HG02610 (cell line): ENCODE measurements at regions not wholly inside any gene's neighbourhood (a gene's known extent, or its start where the extent isn't known, plus 50 kb on each side); places are given as distances from the start of the nearest gene placed in this dataset.
"Not testable (repeated sequence)": the region's sequence is repeated elsewhere in the genome, so short reads cannot be mapped to it uniquely, and the experiment has no call there.

Experiments
- ATAC-seq: cut with Tn5 transposase; IDR thresholded peaks from one replicate; pipeline ENCODE4 v1.9.1; 2021; ENCODE audit warnings: mild to moderate bottlenecking, moderate library complexity; ENCODE audit not compliant: unreplicated experiment

GRCh38 chr3:191518861-191519260, 57.9 kb downstream of the PYDC2 start:
- no peak for ATAC-seq

GRCh38 chr3:191521055-191521454, 60.1 kb downstream of the PYDC2 start:
- no peak for ATAC-seq

GRCh38 chr3:191523148-191523547, 62.2 kb downstream of the PYDC2 start:
- ATAC-seq: no peak

GRCh38 chr3:191528589-191528988, 67.6 kb downstream of the PYDC2 start:
- ATAC-seq: no peak

- no peak for ATAC-seq
Observed at GRCh38 chr3:191529992-191530391, 69.0 kb downstream of the PYDC2 start.

GRCh38 chr3:191531434-191531972, 70.5 kb downstream of the PYDC2 start:
- no peak for ATAC-seq

- no peak for ATAC-seq
Observed at GRCh38 chr3:191543018-191543417, 82.1 kb downstream of the PYDC2 start.

GRCh38 chr3:191543897-191544296, 82.9 kb downstream of the PYDC2 start:
- ATAC-seq: no peak

- no peak for ATAC-seq
Observed at GRCh38 chr3:191549357-191549756, 88.4 kb downstream of the PYDC2 start.

- ATAC-seq: no peak
Observed at GRCh38 chr3:191555037-191555436, 94.1 kb downstream of the PYDC2 start.

- ATAC-seq: no peak
Observed at GRCh38 chr3:191557322-191557721, 96.4 kb downstream of the PYDC2 start.

- ATAC-seq: no peak
Observed at GRCh38 chr3:191563722-191564121, 102.8 kb downstream of the PYDC2 start.

GRCh38 chr3:191566469-191566868, 105.5 kb downstream of the PYDC2 start:
- ATAC-seq: no peak

- ATAC-seq: no peak
Observed at GRCh38 chr3:191568206-191568605, 107.2 kb downstream of the PYDC2 start.

- ATAC-seq: no peak
Observed at GRCh38 chr3:191592105-191592504, 131.1 kb downstream of the PYDC2 start.

- no peak for ATAC-seq
Observed at GRCh38 chr3:191593486-191593885, 132.5 kb downstream of the PYDC2 start.

GRCh38 chr3:191615511-191615910, 154.5 kb downstream of the PYDC2 start:
- ATAC-seq: not testable (repeated sequence)

- ATAC-seq: no peak
Observed at GRCh38 chr3:191624299-191624698, 163.3 kb downstream of the PYDC2 start.

GRCh38 chr3:191627064-191627463, 166.1 kb downstream of the PYDC2 start:
- no peak for ATAC-seq

- no peak for ATAC-seq
Observed at GRCh38 chr3:191628571-191628970, 167.6 kb downstream of the PYDC2 start.

GRCh38 chr3:191631496-191631895, 170.5 kb downstream of the PYDC2 start:
- no peak for ATAC-seq

- ATAC-seq: no peak
Observed at GRCh38 chr3:191634902-191635301, 173.9 kb downstream of the PYDC2 start.

GRCh38 chr3:191637611-191638010, 176.6 kb downstream of the PYDC2 start:
- no peak for ATAC-seq
